HG03196 (cell line): ENCODE measurements at regions not wholly inside any gene's neighbourhood (a gene's known extent, or its start where the extent isn't known, plus 50 kb on each side); places are given as distances from the start of the nearest gene placed in this dataset.
"Not testable (repeated sequence)": the region's sequence is repeated elsewhere in the genome, so short reads cannot be mapped to it uniquely, and the experiment has no call there.

Source experiments
- ATAC-seq: cut with Tn5 transposase; IDR thresholded peaks from one replicate; pipeline ENCODE4 v1.9.1; 2021; ENCODE audit not compliant: unreplicated experiment

GRCh38 chr3:102682741-102683140, 247.9 kb downstream of the ZPLD1 start:
- ATAC-seq, result no peak

- ATAC-seq, result no peak
Observed at GRCh38 chr3:102686792-102687191, 252.0 kb downstream of the ZPLD1 start.

GRCh38 chr3:102687851-102688555, 253.2 kb downstream of the ZPLD1 start:
- ATAC-seq, result no peak

- ATAC-seq, result no peak
Observed at GRCh38 chr3:102688556-102688930, 253.7 kb downstream of the ZPLD1 start.

GRCh38 chr3:102691507-102691906, 256.7 kb downstream of the ZPLD1 start:
- no peak for ATAC-seq

GRCh38 chr3:102699104-102699818, 264.4 kb downstream of the ZPLD1 start:
- ATAC-seq, result no peak

- ATAC-seq, result no peak
Observed at GRCh38 chr3:102699819-102700140, 265.0 kb downstream of the ZPLD1 start.

- no peak for ATAC-seq
Observed at GRCh38 chr3:102712896-102713295, 278.1 kb downstream of the ZPLD1 start.

GRCh38 chr3:102714567-102714966, 279.8 kb downstream of the ZPLD1 start:
- peak; percentile 9 for ATAC-seq

GRCh38 chr3:102715030-102715697, 280.3 kb downstream of the ZPLD1 start:
- peak; percentile 88 for ATAC-seq

- ATAC-seq, result no peak
Observed at GRCh38 chr3:102718651-102719050, 283.8 kb downstream of the ZPLD1 start.

GRCh38 chr3:102722317-102722716, 287.5 kb downstream of the ZPLD1 start:
- ATAC-seq, result no peak

GRCh38 chr3:102727340-102727739, 292.5 kb downstream of the ZPLD1 start:
- no peak for ATAC-seq

- ATAC-seq, result not testable (repeated sequence)
Observed at GRCh38 chr3:102732581-102732980, 297.8 kb downstream of the ZPLD1 start.

GRCh38 chr3:102733791-102734563, 299.2 kb downstream of the ZPLD1 start:
- ATAC-seq, result no peak

GRCh38 chr3:102735311-102735710, 300.5 kb downstream of the ZPLD1 start:
- ATAC-seq, result no peak

- ATAC-seq, result no peak
Observed at GRCh38 chr3:102736288-102736974, 301.6 kb downstream of the ZPLD1 start.

- ATAC-seq, result no peak
Observed at GRCh38 chr3:102736975-102737304, 302.1 kb downstream of the ZPLD1 start.

- no peak for ATAC-seq
Observed at GRCh38 chr3:102737353-102737752, 302.5 kb downstream of the ZPLD1 start.

GRCh38 chr3:102741105-102741504, 306.3 kb downstream of the ZPLD1 start:
- ATAC-seq, result no peak

GRCh38 chr3:102741694-102742093, 306.9 kb downstream of the ZPLD1 start:
- no peak for ATAC-seq
